T-cell (primary cell): ENCODE measurements at regions not wholly inside any gene's neighbourhood (a gene's known extent, or its start where the extent isn't known, plus 50 kb on each side); places are given as distances from the start of the nearest gene placed in this dataset.

ENCODE experiments used
- ATAC-seq, 4 experiments: fragments of 200-7000 bp in 3 of 4; fragments of 150-1000 bp in 1 of 4; cut with Tn5 transposase; replicated peaks in 1 of 4; 1 replicate in 3 of 4; 2 replicates in 1 of 4; pipeline ENCODE4 v1.10.0; 2021; ENCODE audit warnings: moderate library complexity in 3 of 4, mild to moderate bottlenecking in 2 of 4, moderate number of reproducible peaks in 1 of 4
- CTCF ChIA-PET, 2 donors: fragments of 300-600 bp; sonication (Branson Sonifier 250); formaldehyde crosslinking; loops; one replicate each; lab custom pipeline; 2022; ENCODE audit warnings: antibody characterized with exemption in 2 of 2; lab: Charles Lee
- POLR2A ChIA-PET, 2 donors: fragments of 300-600 bp; sonication (Branson Sonifier 250); formaldehyde crosslinking; loops; one replicate each; lab custom pipeline; 2022; ENCODE audit warnings: antibody characterized with exemption in 2 of 2; lab: Charles Lee
- DNase-seq, 35 experiments: peaks; one replicate each; pipeline versions ENCODE4 v3.0.0 to v3.0.0-alpha.2; 2013 to 2023
- H3K27ac ChIP-seq: one replicate; pipeline ENCODE4 v1.5.1; 2013; ENCODE audit warnings: low read length
- H3K27me3 ChIP-seq, 2 experiments: replicated peaks in 1 of 2; 1 replicate in 1 of 2; 2 replicates in 1 of 2; pipeline versions ENCODE4 v1.6.1 to v1.7.0; 2013; ENCODE audit warnings: low read length in 1 of 2, mixed read lengths in 1 of 2; ENCODE audit not compliant: control insufficient read depth in 2 of 2, insufficient read depth in 2 of 2; ENCODE audit errors: extremely low read depth in 1 of 2
- H3K36me3 ChIP-seq, 2 donors: 1 replicate in 1 of 2; 2 replicates in 1 of 2; pipeline versions ENCODE4 v1.6.1 to v1.7.0; 2013; ENCODE audit warnings: low read length in 1 of 2; ENCODE audit not compliant: control insufficient read depth in 2 of 2, insufficient read depth in 1 of 2; ENCODE audit errors: extremely low read depth in 1 of 2
- H3K4me1 ChIP-seq, 2 experiments: 1 replicate in 1 of 2; 2 replicates in 1 of 2; pipeline versions ENCODE4 v1.6.1 to v1.7.0; 2013; ENCODE audit warnings: low read length in 2 of 2, mixed read lengths in 1 of 2; ENCODE audit not compliant: insufficient read depth in 2 of 2, control insufficient read depth in 1 of 2; ENCODE audit errors: extremely low read depth in 1 of 2
- H3K4me3 ChIP-seq, 2 donors: 1 replicate in 1 of 2; 2 replicates in 1 of 2; pipeline versions ENCODE4 v1.5.1 to v1.7.0; 2013; ENCODE audit warnings: mild to moderate bottlenecking in 2 of 2, low read length in 1 of 2, moderate library complexity in 1 of 2; ENCODE audit not compliant: control insufficient read depth in 1 of 2; ENCODE audit errors: extremely low read depth in 1 of 2
- H3K9me3 ChIP-seq: 2 replicates; pipeline ENCODE4 v1.7.0; 2013
- H3K27ac Mint-ChIP-seq, 2 donors: one replicate each; pipeline ENCODE4 v1.8.0; 2020 to 2021; ENCODE audit warnings: mild to moderate bottlenecking in 2 of 2, mixed read lengths in 2 of 2
- H3K27me3 Mint-ChIP-seq, 2 donors: one replicate each; pipeline ENCODE4 v1.8.0; 2021 to 2022; ENCODE audit warnings: mixed read lengths in 2 of 2
- H3K36me3 Mint-ChIP-seq: one replicate; pipeline ENCODE4 v1.8.0; 2021; ENCODE audit warnings: mixed read lengths
- H3K4me1 Mint-ChIP-seq, 3 donors: one replicate each; pipeline ENCODE4 v1.8.0; 2020 to 2022; ENCODE audit warnings: mixed read lengths in 3 of 3, mild to moderate bottlenecking in 1 of 3
- H3K4me3 Mint-ChIP-seq, 3 donors: one replicate each; pipeline ENCODE4 v1.8.0; 2020 to 2022; ENCODE audit warnings: mild to moderate bottlenecking in 3 of 3, mixed read lengths in 3 of 3, moderate library complexity in 3 of 3
- H3K9me3 Mint-ChIP-seq, 3 donors: one replicate each; pipeline ENCODE4 v1.8.0; 2020 to 2022; ENCODE audit warnings: mixed read lengths in 3 of 3
- WGBS: methylation state at CpG from one replicate; pipeline ENCODE4 v1.1.5; 2013; ENCODE audit warnings: missing lambda C conversion rate; ENCODE audit not compliant: insufficient coverage; 5-methylcytosine and 5-hydroxymethylcytosine counted together

- DNase-seq (no peak), ATAC-seq (no peak)
- no peaks in the 10 kb centered on the region for H3K27me3 Mint-ChIP-seq
- no peak overlapping the region for H3K27ac Mint-ChIP-seq
- Histone ChIP-seq H3K36me3 (no peaks in the 10 kb centered on the region), H3K4me3 (no peak overlapping the region), H3K9me3 (no peaks in the 10 kb centered on the region), H3K27ac (no peak overlapping the region), H3K4me1 (no peaks in the 10 kb centered on the region), H3K27me3 (no peaks in the 10 kb centered on the region)
- H3K4me1 Mint-ChIP-seq = no peaks in the 10 kb centered on the region
- no peaks in the 10 kb centered on the region for H3K36me3 Mint-ChIP-seq
- no peak overlapping the region for H3K4me3 Mint-ChIP-seq
- H3K9me3 Mint-ChIP-seq = no peaks in the 10 kb centered on the region
- CTCF ChIA-PET = no interaction called here
- POLR2A ChIA-PET = no interaction called here
Measured at GRCh38 chr2:35408320-35408719, 947.3 kb upstream of the CRIM1 start.

GRCh38 chr2:35391736-35392442 lies 963.7 kb upstream of the CRIM1 start:
- Histone ChIP-seq H3K9me3 (no peaks in the 10 kb centered on the region), H3K36me3 (no peaks in the 10 kb centered on the region), H3K4me1 (no peaks in the 10 kb centered on the region), H3K27me3 (no peaks in the 10 kb centered on the region), H3K4me3 (no peak overlapping the region), H3K27ac (no peak overlapping the region)
- ATAC-seq = no peak
- 89% methylated on average over 18 of the region's 22 CpGs for WGBS
- Mint-ChIP-seq H3K9me3 (peaks cover 0 to 9% (median 0%) of the 10 kb centered on the region in 3 donors), H3K27ac (no peak overlapping the region), H3K4me3 (no peak overlapping the region), H3K27me3 (no peaks in the 10 kb centered on the region), H3K36me3 (no peaks in the 10 kb centered on the region), H3K4me1 (no peaks in the 10 kb centered on the region)
- no peak for DNase-seq
- CTCF ChIA-PET = no interaction called here
- POLR2A ChIA-PET = no interaction called here

GRCh38 chr2:35378791-35379190 lies 976.8 kb upstream of the CRIM1 start:
- ATAC-seq = no peak
- no peaks in the 10 kb centered on the region for H3K36me3 Mint-ChIP-seq

GRCh38 chr2:35374845-35375244 lies 980.7 kb upstream of the CRIM1 start:
- Mint-ChIP-seq H3K27ac (no peak overlapping the region), H3K36me3 (no peaks in the 10 kb centered on the region), H3K9me3 (peaks cover 0 to 6% (median 0%) of the 10 kb centered on the region in 3 donors), H3K27me3 (no peaks in the 10 kb centered on the region), H3K4me3 (no peak overlapping the region), H3K4me1 (no peaks in the 10 kb centered on the region)
- H3K4me1 ChIP-seq = no peaks in the 10 kb centered on the region
- DNase-seq (no peak), ATAC-seq (no peak)
- WGBS = 100% methylated on average over 1 of the region's 4 CpGs
- no peak overlapping the region for H3K27ac ChIP-seq
- H3K9me3 ChIP-seq = no peaks in the 10 kb centered on the region
- ChIA-PET POLR2A (no interaction called here), CTCF (no interaction called here)
- H3K36me3 ChIP-seq = no peaks in the 10 kb centered on the region
- H3K27me3 ChIP-seq = no peaks in the 10 kb centered on the region
- no peak overlapping the region for H3K4me3 ChIP-seq

More at GRCh38 chr2:35378791-35379190, 976.8 kb upstream of the CRIM1 start:
- ChIA-PET CTCF (no interaction called here), POLR2A (no interaction called here)
- Histone ChIP-seq H3K4me1 (no peaks in the 10 kb centered on the region), H3K27me3 (no peaks in the 10 kb centered on the region), H3K9me3 (no peaks in the 10 kb centered on the region), H3K4me3 (no peak overlapping the region), H3K27ac (no peak overlapping the region), H3K36me3 (no peaks in the 10 kb centered on the region)
- Mint-ChIP-seq H3K9me3 (peaks cover 0 to 4% (median 0%) of the 10 kb centered on the region in 3 donors), H3K4me3 (no peak overlapping the region), H3K27me3 (no peaks in the 10 kb centered on the region), H3K27ac (no peak overlapping the region), H3K4me1 (no peaks in the 10 kb centered on the region)
- WGBS = no CpG with 5 or more reads among the region's 1 CpG
- no peak for DNase-seq

DNA sequence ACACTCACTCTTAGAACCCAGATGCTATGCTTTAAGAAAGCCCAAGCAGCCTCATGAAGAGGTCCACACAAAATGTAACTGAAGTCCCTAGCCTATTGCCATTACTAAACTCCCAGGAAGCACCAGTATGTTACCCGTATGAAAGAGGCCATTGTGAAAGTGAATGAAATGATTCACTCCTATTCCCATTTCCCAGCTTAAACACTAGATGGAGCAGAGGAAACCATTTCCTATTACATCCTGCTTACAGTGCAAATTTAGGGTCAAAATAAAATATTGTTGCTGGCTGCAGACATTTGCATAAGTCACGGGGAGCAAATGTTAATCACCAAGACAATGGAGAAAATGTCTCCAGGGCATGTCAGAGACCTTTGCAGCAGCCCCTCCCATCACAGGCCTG lies 989.7 kb upstream of the CRIM1 start:
- H3K36me3 Mint-ChIP-seq = no peaks in the 10 kb centered on the region
- H3K9me3 Mint-ChIP-seq = peaks cover 0 to 3% (median 0%) of the 10 kb centered on the region in 3 donors
- H3K9me3 ChIP-seq = no peaks in the 10 kb centered on the region
- H3K27ac ChIP-seq = no peak overlapping the region
- no peaks in the 10 kb centered on the region for H3K4me1 Mint-ChIP-seq
- ATAC-seq = no peak
- POLR2A ChIA-PET = no interaction called here
- no peak overlapping the region for H3K4me3 Mint-ChIP-seq
- no peaks in the 10 kb centered on the region for H3K4me1 ChIP-seq
- no peaks in the 10 kb centered on the region for H3K27me3 Mint-ChIP-seq
- no CpG with 5 or more reads among the region's 2 CpGs for WGBS
- H3K27me3 ChIP-seq = no peaks in the 10 kb centered on the region
- DNase-seq = no peak
- H3K4me3 ChIP-seq = no peak overlapping the region
- H3K36me3 ChIP-seq = no peaks in the 10 kb centered on the region
- CTCF ChIA-PET = no interaction called here
- no peak overlapping the region for H3K27ac Mint-ChIP-seq

DNA sequence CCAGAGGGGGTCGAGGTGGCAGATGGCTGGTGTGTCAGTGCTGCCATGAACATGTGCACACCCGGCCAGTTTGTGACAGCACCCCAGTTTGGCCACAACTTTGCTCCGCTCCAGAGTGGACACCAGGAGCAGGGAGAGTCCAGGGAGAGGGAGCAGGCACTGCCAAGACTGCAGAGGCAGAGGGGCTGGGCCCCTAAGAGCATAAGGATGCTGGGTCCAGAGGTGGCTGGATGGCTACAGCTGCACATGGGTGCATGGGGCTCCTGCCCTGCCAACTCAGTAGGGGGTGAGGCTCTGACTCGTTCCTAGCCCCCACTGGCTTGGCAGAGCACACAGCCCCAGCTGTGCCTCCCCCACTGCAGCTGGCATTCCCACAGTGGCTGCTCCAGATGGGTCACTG lies 999.2 kb upstream of the CRIM1 start:
- Mint-ChIP-seq H3K4me3 (no peak overlapping the region), H3K9me3 (peaks cover 2 to 4% (median 3%) of the 10 kb centered on the region in 3 donors), H3K4me1 (no peaks in the 10 kb centered on the region), H3K27ac (no peak overlapping the region), H3K27me3 (no peaks in the 10 kb centered on the region), H3K36me3 (no peaks in the 10 kb centered on the region)
- 65% methylated on average over 4 of the region's 4 CpGs for WGBS
- Histone ChIP-seq H3K4me3 (no peak overlapping the region), H3K36me3 (no peaks in the 10 kb centered on the region), H3K4me1 (no peaks in the 10 kb centered on the region), H3K9me3 (no peaks in the 10 kb centered on the region), H3K27me3 (peaks cover 0 to 4% of the 10 kb centered on the region in 2 experiments), H3K27ac (no peak overlapping the region)
- DNase-seq = no peak
- no peak for ATAC-seq
- POLR2A ChIA-PET = no interaction called here
- CTCF ChIA-PET = no interaction called here

DNA sequence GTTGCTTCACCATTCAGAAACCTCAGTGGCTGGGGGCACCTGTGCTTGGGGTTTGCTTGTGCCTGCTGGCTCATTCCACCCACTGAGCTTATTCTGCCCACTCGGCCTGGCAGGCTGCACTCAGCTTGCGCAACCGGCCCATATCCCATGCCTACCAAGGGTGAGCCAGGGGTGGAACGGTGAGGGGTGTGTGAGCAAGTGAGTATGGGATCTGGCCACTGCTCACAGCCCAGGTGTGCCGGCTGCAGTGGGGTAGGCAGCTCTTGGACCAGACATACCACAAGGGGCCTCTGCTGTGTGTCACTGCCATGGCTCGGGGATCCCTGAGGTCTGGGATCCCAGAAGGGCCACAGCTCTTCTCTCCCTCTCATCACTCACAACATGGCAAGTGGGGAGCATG lies 1000.5 kb upstream of the CRIM1 start:
- H3K36me3 Mint-ChIP-seq = no peaks in the 10 kb centered on the region

More for the DNA sequence above, 1000.5 kb upstream of the CRIM1 start:
- Histone ChIP-seq H3K4me3 (no peak overlapping the region), H3K9me3 (no peaks in the 10 kb centered on the region), H3K36me3 (no peaks in the 10 kb centered on the region), H3K4me1 (no peaks in the 10 kb centered on the region), H3K27ac (no peak overlapping the region), H3K27me3 (peaks cover 0 to 4% of the 10 kb centered on the region in 2 experiments)
- peaks cover 0 to 4% (median 3%) of the 10 kb centered on the region in 3 donors for H3K9me3 Mint-ChIP-seq
- H3K4me3 Mint-ChIP-seq = no peak overlapping the region
- H3K27ac Mint-ChIP-seq = no peak overlapping the region
- 94% methylated on average over 3 of the region's 6 CpGs for WGBS
- POLR2A ChIA-PET = no interaction called here
- H3K27me3 Mint-ChIP-seq = no peaks in the 10 kb centered on the region
- ATAC-seq (no peak), DNase-seq (no peak)
- no peaks in the 10 kb centered on the region for H3K4me1 Mint-ChIP-seq
- CTCF ChIA-PET = no interaction called here
